Uterus (tissue), 3 donors: ENCODE measurements at regions not wholly inside any gene's neighbourhood (a gene's known extent, or its start where the extent isn't known, plus 50 kb on each side); places are given as distances from the start of the nearest gene placed in this dataset.

Source experiments
- DNase-seq, 2 donors: peaks; one replicate each; pipeline ENCODE4 v3.0.0-alpha.2; 2019 to 2020
- H3K27ac ChIP-seq, 2 donors: fragments of 200-600 bp; sonication (generic); 1 replicate in 1 of 2; 2 replicates in 1 of 2; pipeline ENCODE4 v1.5.1; 2016 to 2018
- H3K27me3 ChIP-seq, 2 donors: fragments of 200-600 bp; sonication (generic); one replicate each; pipeline ENCODE4 v1.5.1; 2018 to 2019; ENCODE audit warnings: control low read depth in 1 of 2
- H3K36me3 ChIP-seq, 2 donors: fragments of 200-600 bp; sonication (generic); one replicate each; pipeline ENCODE4 v1.5.1; 2019; ENCODE audit warnings: control low read depth in 1 of 2
- H3K4me1 ChIP-seq, 2 donors: fragments of 200-600 bp; sonication (generic); one replicate each; pipeline ENCODE4 v1.5.1; 2018 to 2019; ENCODE audit warnings: control low read depth in 1 of 2
- H3K4me3 ChIP-seq, 2 donors: fragments of 200-600 bp; sonication (generic); 1 replicate in 1 of 2; 2 replicates in 1 of 2; pipeline ENCODE4 v1.5.1; 2018 to 2019; ENCODE audit warnings: mild to moderate bottlenecking in 1 of 2
- H3K9me3 ChIP-seq, 2 donors: fragments of 200-600 bp; sonication (generic); one replicate each; pipeline ENCODE4 v1.5.1; 2019; ENCODE audit warnings: control low read depth in 1 of 2
- CTCF ChIP-seq, 4 experiments: fragments of 200-600 bp in 2 of 4; fragments of 450-650 bp in 2 of 4; sonication (generic) in 2 of 4; IDR thresholded peaks; one replicate each; pipeline ENCODE4 v1.5.1; 2016 to 2019; ENCODE audit warnings: antibody characterized with exemption in 4 of 4, mild to moderate bottlenecking in 2 of 4, moderate library complexity in 1 of 4
- POLR2A ChIP-seq, 2 donors: fragments of 450-650 bp; IDR thresholded peaks; one replicate each; pipeline ENCODE4 v1.6.1; 2016; ENCODE audit warnings: antibody characterized with exemption in 2 of 2, mild to moderate bottlenecking in 1 of 2, moderate library complexity in 1 of 2
- intact Hi-C: fragments of 100-400 bp; cut with DNase I; formaldehyde crosslinking; loops from one replicate; pipeline ENCODE4 v1.15.1; 2023; ENCODE audit warnings: low total_unique reads
- donor health status: DM: yes; HTN: yes; CAD: no.

GRCh38 chr2:236988216-236988615 is 97.5 kb upstream of the COPS8 start:
- intact Hi-C loops = no loop called here
- Histone ChIP-seq H3K4me3 (no peak overlapping the region), H3K9me3 (no peaks in the 10 kb centered on the region), H3K27ac (peak overlapping the region; percentile 43 to 51), H3K36me3 (no peaks in the 10 kb centered on the region), H3K4me1 (no peaks in the 10 kb centered on the region), H3K27me3 (no peaks in the 10 kb centered on the region)
- no peak for DNase-seq
- TF ChIP-seq POLR2A (IDR thresholded peaks at IDR 0.05) (no peak), CTCF (IDR thresholded peaks at IDR 0.05) (no peak)

DNA sequence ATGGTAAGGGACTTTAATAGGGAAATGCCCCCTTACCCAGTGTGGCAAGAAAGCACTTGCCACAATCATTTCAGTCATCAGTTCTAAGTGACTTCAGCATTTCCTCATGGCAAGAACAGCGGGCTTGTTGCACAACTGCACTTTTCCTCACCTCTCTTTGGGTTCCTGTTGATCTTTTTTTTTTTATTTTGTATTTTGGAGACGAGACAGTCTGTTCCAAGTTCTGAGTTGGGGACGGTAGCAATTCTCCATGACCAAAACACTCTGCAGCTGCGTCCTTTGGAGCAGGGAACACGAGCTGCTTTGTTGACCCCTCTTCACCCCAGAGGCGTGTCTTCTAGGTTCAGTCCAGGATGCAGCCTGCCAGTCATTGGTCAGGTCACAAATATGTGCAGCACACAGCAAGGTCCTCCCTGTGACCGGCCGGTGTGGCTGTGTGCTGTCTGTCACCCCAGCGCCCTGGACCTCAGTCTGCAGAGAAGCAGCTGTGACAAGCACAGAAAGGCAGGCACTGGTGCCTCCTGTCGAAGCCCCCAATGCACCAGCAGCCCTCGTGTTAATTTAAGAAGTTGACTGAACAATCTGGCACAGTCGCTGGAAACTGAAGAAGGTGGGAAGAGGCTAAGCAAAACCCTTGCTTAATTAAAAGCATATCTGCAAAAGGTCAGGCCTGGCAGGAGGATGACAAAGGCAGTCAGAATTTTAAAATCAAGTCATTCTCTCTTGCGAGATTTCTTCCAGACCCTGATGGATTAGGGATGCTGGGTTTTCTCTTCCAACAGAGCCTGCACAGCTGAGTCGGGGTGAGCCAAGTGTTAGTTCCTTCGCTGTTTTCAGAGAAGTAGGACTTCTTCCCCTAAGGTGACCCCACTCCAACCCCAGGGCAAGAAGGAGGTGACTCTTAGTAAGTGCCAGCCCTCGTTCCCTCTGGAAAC is 96.7 kb upstream of the COPS8 start:
- TF ChIP-seq CTCF (IDR thresholded peaks at IDR 0.05) (no peak), POLR2A (IDR thresholded peaks at IDR 0.05) (no peak)
- Histone ChIP-seq H3K4me3 (no peak overlapping the region), H3K27me3 (no peaks in the 10 kb centered on the region), H3K4me1 (no peaks in the 10 kb centered on the region), H3K36me3 (no peaks in the 10 kb centered on the region), H3K9me3 (no peaks in the 10 kb centered on the region), H3K27ac (peak overlapping the region; percentile 43 to 59)
- DNase-seq = peak; percentile 68 to 72
- intact Hi-C loops = no loop called here

- Histone ChIP-seq H3K27me3 (no peaks in the 10 kb centered on the region), H3K9me3 (no peaks in the 10 kb centered on the region), H3K4me3 (no peak overlapping the region), H3K36me3 (no peaks in the 10 kb centered on the region), H3K4me1 (no peaks in the 10 kb centered on the region), H3K27ac (no peak overlapping the region)
- DNase-seq = no peak
- TF ChIP-seq POLR2A (IDR thresholded peaks at IDR 0.05) (no peak), CTCF (IDR thresholded peaks at IDR 0.05) (no peak)
- intact Hi-C loops = no loop called here
Observed at GRCh38 chr2:236990552-236990951, 95.1 kb upstream of the COPS8 start.

GRCh38 chr2:236991874-236992273 is 93.8 kb upstream of the COPS8 start:
- Histone ChIP-seq H3K9me3 (no peaks in the 10 kb centered on the region), H3K4me3 (no peak overlapping the region), H3K36me3 (no peaks in the 10 kb centered on the region), H3K27me3 (no peaks in the 10 kb centered on the region), H3K4me1 (no peaks in the 10 kb centered on the region), H3K27ac (no peak overlapping the region)
- TF ChIP-seq POLR2A (IDR thresholded peaks at IDR 0.05) = no peak
- TF ChIP-seq CTCF (IDR thresholded peaks at IDR 0.05) = no peak
- intact Hi-C loops = no loop called here
- no peak for DNase-seq

GRCh38 chr2:236993286-236993685 is 92.4 kb upstream of the COPS8 start:
- H3K27ac ChIP-seq = no peak overlapping the region
- no peaks in the 10 kb centered on the region for H3K36me3 ChIP-seq
- no peak overlapping the region for H3K4me3 ChIP-seq
- no peaks in the 10 kb centered on the region for H3K4me1 ChIP-seq
- DNase-seq = no peak
- H3K27me3 ChIP-seq = no peaks in the 10 kb centered on the region
- no peaks in the 10 kb centered on the region for H3K9me3 ChIP-seq
- no peak for TF ChIP-seq CTCF (IDR thresholded peaks at IDR 0.05)
- no peak for TF ChIP-seq POLR2A (IDR thresholded peaks at IDR 0.05)
- intact Hi-C loops = no loop called here
